H9 (cell line): ENCODE measurements at regions not wholly inside any gene's neighbourhood (a gene's known extent, or its start where the extent isn't known, plus 50 kb on each side); places are given as distances from the start of the nearest gene placed in this dataset.

Experiments used
- DNase-seq: peaks from one replicate; pipeline ENCODE4 v3.0.0-alpha.2; 2017
- H2AFZ ChIP-seq: one replicate; pipeline ENCODE4 v1.6.1; 2013; ENCODE audit warnings: mild to moderate bottlenecking, low read length, control low read depth, moderate library complexity
- H2AK5ac ChIP-seq: 2 replicates; pipeline ENCODE4 v1.6.1; 2013; ENCODE audit warnings: low read length, control low read depth, mixed read lengths; ENCODE audit not compliant: insufficient read length
- H2BK120ac ChIP-seq: one replicate; pipeline ENCODE4 v1.6.1; 2013; ENCODE audit warnings: low read depth, mild to moderate bottlenecking, low read length, control low read depth, inconsistent platforms; ENCODE audit not compliant: poor library complexity, severe bottlenecking
- H2BK12ac ChIP-seq: 2 replicates; pipeline ENCODE4 v1.6.1; 2013; ENCODE audit warnings: low read length, control low read depth, mixed read lengths, low read depth; ENCODE audit not compliant: insufficient read length
- H2BK15ac ChIP-seq: 2 replicates; pipeline ENCODE4 v1.6.1; 2013; ENCODE audit warnings: low read depth, low read length, control low read depth
- H2BK20ac ChIP-seq: one replicate; pipeline ENCODE4 v1.6.1; 2013; ENCODE audit warnings: low read depth, mild to moderate bottlenecking, low read length, control low read depth, inconsistent platforms; ENCODE audit not compliant: poor library complexity, severe bottlenecking
- H2BK5ac ChIP-seq: 2 replicates; pipeline ENCODE4 v1.6.1; 2013; ENCODE audit warnings: low read length, control low read depth, mixed read lengths; ENCODE audit not compliant: insufficient read length
- H3K14ac ChIP-seq: 2 replicates; pipeline ENCODE4 v1.6.1; 2013; ENCODE audit warnings: low read length, control low read depth; ENCODE audit not compliant: insufficient read depth
- H3K18ac ChIP-seq: 2 replicates; pipeline ENCODE4 v1.6.1; 2013; ENCODE audit warnings: low read depth, mild to moderate bottlenecking, mixed read lengths, low read length, control low read depth; ENCODE audit not compliant: insufficient read length
- H3K23ac ChIP-seq: 2 replicates; pipeline ENCODE4 v1.6.1; 2013; ENCODE audit warnings: low read length, control low read depth, mixed read lengths, low read depth; ENCODE audit not compliant: insufficient read length
- H3K23me2 ChIP-seq: 2 replicates; pipeline ENCODE4 v1.6.1; 2013; ENCODE audit warnings: low read depth, mild to moderate bottlenecking, mixed read lengths, low read length, control low read depth; ENCODE audit not compliant: insufficient read length, poor library complexity, severe bottlenecking
- H3K27ac ChIP-seq: 2 replicates; pipeline ENCODE4 v1.5.1; 2013; ENCODE audit warnings: low read length, control low read depth, mixed read lengths, low read depth; ENCODE audit not compliant: insufficient read length
- H3K27me3 ChIP-seq: 2 replicates; pipeline ENCODE4 v1.6.1; 2013; ENCODE audit warnings: low read length, control low read depth, inconsistent platforms; ENCODE audit not compliant: insufficient read depth
- H3K4ac ChIP-seq: 2 replicates; pipeline ENCODE4 v1.6.1; 2013; ENCODE audit warnings: low read depth, mild to moderate bottlenecking, control low read depth, inconsistent platforms, low read length, moderate library complexity
- H3K4me1 ChIP-seq: 2 replicates; pipeline ENCODE4 v1.6.1; 2013; ENCODE audit warnings: low read length, control low read depth, inconsistent platforms; ENCODE audit not compliant: insufficient read depth
- H3K4me2 ChIP-seq: 2 replicates; pipeline ENCODE4 v1.6.1; 2013; ENCODE audit warnings: low read length, control low read depth, mixed read lengths; ENCODE audit not compliant: insufficient read length, insufficient read depth
- H3K56ac ChIP-seq: 2 replicates; pipeline ENCODE4 v1.6.1; 2013; ENCODE audit warnings: low read depth, mild to moderate bottlenecking, mixed read lengths, low read length, control low read depth; ENCODE audit not compliant: insufficient read length
- H3K79me1 ChIP-seq: 2 replicates; pipeline ENCODE4 v1.6.1; 2013; ENCODE audit warnings: low read depth, mild to moderate bottlenecking, moderate library complexity, low read length, control low read depth, inconsistent platforms; ENCODE audit not compliant: insufficient read depth, poor library complexity, severe bottlenecking
- H3K79me2 ChIP-seq: 2 replicates; pipeline ENCODE4 v1.6.1; 2013; ENCODE audit warnings: low read length, control low read depth, inconsistent platforms; ENCODE audit not compliant: insufficient read depth
- H3K9ac ChIP-seq: 2 replicates; pipeline ENCODE4 v1.6.1; 2013; ENCODE audit warnings: low read length, control low read depth, mixed read lengths; ENCODE audit not compliant: insufficient read length; ENCODE audit errors: extremely low read depth
- H3K9me3 ChIP-seq: one replicate; pipeline ENCODE4 v1.6.1; 2013; ENCODE audit warnings: low read depth, low read length, inconsistent platforms; ENCODE audit not compliant: control insufficient read depth
- H3T11ph ChIP-seq: one replicate; pipeline ENCODE4 v1.6.1; 2013; ENCODE audit warnings: mild to moderate bottlenecking, low read length, control low read depth, inconsistent platforms
- H4K20me1 ChIP-seq: one replicate; pipeline ENCODE4 v1.6.1; 2013; ENCODE audit not compliant: control insufficient read depth, insufficient read length, insufficient read depth
- H4K5ac ChIP-seq: 2 replicates; pipeline ENCODE4 v1.6.1; 2013; ENCODE audit warnings: low read depth, mild to moderate bottlenecking, mixed read lengths, low read length, control low read depth; ENCODE audit not compliant: insufficient read length
- H4K8ac ChIP-seq: replicated peaks from 2 replicates; pipeline ENCODE4 v1.6.1; 2013; ENCODE audit warnings: low read length, control low read depth, mixed read lengths, low read depth; ENCODE audit not compliant: insufficient read length
- H4K91ac ChIP-seq: 2 replicates; pipeline ENCODE4 v1.6.1; 2013; ENCODE audit warnings: low read depth, mild to moderate bottlenecking, moderate library complexity, mixed read lengths, low read length, control low read depth; ENCODE audit not compliant: insufficient read length
- H3K27ac Mint-ChIP-seq, 3 experiments: 2 replicates in 2 of 3; 3 replicates in 1 of 3; pipeline ENCODE4 v1.8.0; 2020 to 2021; ENCODE audit warnings: mixed read lengths in 3 of 3, mild to moderate bottlenecking in 1 of 3, moderate library complexity in 1 of 3
- H3K27me3 Mint-ChIP-seq: 2 replicates; pipeline ENCODE4 v1.8.0; 2021; ENCODE audit warnings: low read depth, mild to moderate bottlenecking, moderate library complexity, mixed read lengths
- H3K36me3 Mint-ChIP-seq, 3 experiments: 2 replicates in 2 of 3; 3 replicates in 1 of 3; pipeline ENCODE4 v1.8.0; 2020 to 2021; ENCODE audit warnings: low read depth in 3 of 3, mixed read lengths in 3 of 3; ENCODE audit not compliant: insufficient read depth in 1 of 3
- H3K4me1 Mint-ChIP-seq, 2 experiments: 2 replicates each; pipeline ENCODE4 v1.8.0; 2020; ENCODE audit warnings: mixed read lengths in 2 of 2
- H3K4me3 Mint-ChIP-seq, 2 experiments: 2 replicates in 1 of 2; 3 replicates in 1 of 2; pipeline ENCODE4 v1.8.0; 2020 to 2021; ENCODE audit warnings: mild to moderate bottlenecking in 2 of 2, mixed read lengths in 2 of 2, moderate library complexity in 1 of 2
- H3K9me3 Mint-ChIP-seq, 2 experiments: 2 replicates in 1 of 2; 3 replicates in 1 of 2; pipeline ENCODE4 v1.8.0; 2020; ENCODE audit warnings: mild to moderate bottlenecking in 2 of 2, mixed read lengths in 2 of 2, moderate library complexity in 1 of 2
- WGBS: extraction: QIAGEN DNeasy Blood & Tissue Kit; methylation state at CpG from one replicate; pipeline ENCODE4 v1.1.7; 2013; ENCODE audit warnings: missing lambda C conversion rate, low lambda C conversion rate, mixed read lengths; ENCODE audit not compliant: insufficient read length; ENCODE audit errors: extremely low coverage; 5-methylcytosine and 5-hydroxymethylcytosine counted together
- TF ChIP-seq, protein P1 (sequence below): fragments of 200-600 bp; sonication (generic); conservative IDR thresholded peaks from 3 replicates; pipeline ENCODE4 v1.8.0; 2021; ENCODE audit warnings: antibody characterized with exemption, mild to moderate bottlenecking

DNA sequence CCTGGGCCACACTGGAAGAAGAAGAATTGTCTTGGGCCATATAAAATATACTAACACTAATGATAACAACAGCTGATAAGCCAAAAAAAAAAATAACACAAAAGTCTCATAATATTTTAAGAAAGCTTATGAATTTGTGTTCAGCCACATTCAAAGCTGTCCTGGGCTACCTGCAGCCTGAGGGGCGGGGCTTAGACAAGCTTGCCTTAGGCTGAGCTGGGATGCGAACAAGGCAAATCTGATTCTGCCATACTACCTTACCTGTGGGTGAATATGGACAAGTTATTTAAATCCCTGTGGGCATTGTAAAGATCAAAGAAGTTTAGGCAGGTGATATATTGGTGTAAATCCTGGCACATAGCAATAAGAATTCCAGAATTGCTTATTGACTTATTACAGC, 212.3 kb upstream of the ATP10B start:
- Histone ChIP-seq H3K79me1 (no peaks in the 10 kb centered on the region), H3K4ac (no peak overlapping the region), H3K9ac (no peak overlapping the region), H2AK5ac (no peak overlapping the region), H2BK5ac (no peak overlapping the region), H4K8ac (no peak overlapping the region), H3K23me2 (no peaks in the 10 kb centered on the region), H2AFZ (no peak overlapping the region), H3K4me2 (no peak overlapping the region), H4K20me1 (no peaks in the 10 kb centered on the region), H4K5ac (no peak overlapping the region), H2BK20ac (no peak overlapping the region), H3K18ac (no peak overlapping the region), H3K14ac (no peak overlapping the region), H3K79me2 (no peaks in the 10 kb centered on the region), H2BK12ac (no peak overlapping the region), H2BK15ac (no peak overlapping the region), H3K4me1 (no peaks in the 10 kb centered on the region), H3K27ac (no peak overlapping the region), H3T11ph (no peak overlapping the region), H3K9me3 (no peaks in the 10 kb centered on the region), H4K91ac (no peak overlapping the region), H2BK120ac (no peak overlapping the region), H3K23ac (no peak overlapping the region), H3K56ac (no peak overlapping the region), H3K27me3 (no peaks in the 10 kb centered on the region)
- TF ChIP-seq, protein P1, sequence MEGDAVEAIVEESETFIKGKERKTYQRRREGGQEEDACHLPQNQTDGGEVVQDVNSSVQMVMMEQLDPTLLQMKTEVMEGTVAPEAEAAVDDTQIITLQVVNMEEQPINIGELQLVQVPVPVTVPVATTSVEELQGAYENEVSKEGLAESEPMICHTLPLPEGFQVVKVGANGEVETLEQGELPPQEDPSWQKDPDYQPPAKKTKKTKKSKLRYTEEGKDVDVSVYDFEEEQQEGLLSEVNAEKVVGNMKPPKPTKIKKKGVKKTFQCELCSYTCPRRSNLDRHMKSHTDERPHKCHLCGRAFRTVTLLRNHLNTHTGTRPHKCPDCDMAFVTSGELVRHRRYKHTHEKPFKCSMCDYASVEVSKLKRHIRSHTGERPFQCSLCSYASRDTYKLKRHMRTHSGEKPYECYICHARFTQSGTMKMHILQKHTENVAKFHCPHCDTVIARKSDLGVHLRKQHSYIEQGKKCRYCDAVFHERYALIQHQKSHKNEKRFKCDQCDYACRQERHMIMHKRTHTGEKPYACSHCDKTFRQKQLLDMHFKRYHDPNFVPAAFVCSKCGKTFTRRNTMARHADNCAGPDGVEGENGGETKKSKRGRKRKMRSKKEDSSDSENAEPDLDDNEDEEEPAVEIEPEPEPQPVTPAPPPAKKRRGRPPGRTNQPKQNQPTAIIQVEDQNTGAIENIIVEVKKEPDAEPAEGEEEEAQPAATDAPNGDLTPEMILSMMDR: no peak
- H3K27me3 Mint-ChIP-seq: no peaks in the 10 kb centered on the region
- H3K27ac Mint-ChIP-seq: no peak overlapping the region; a peak in 1 of 7 replicates
- H3K4me1 Mint-ChIP-seq: peaks cover 9 to 10% of the 10 kb centered on the region in 2 experiments; a peak in 3 of 4 replicates
- DNase-seq: no peak
- no peak overlapping the region for H3K4me3 Mint-ChIP-seq
- H3K9me3 Mint-ChIP-seq: no peaks in the 10 kb centered on the region
- no CpG with 5 or more reads among the region's 2 CpGs for WGBS
- no peaks in the 10 kb centered on the region for H3K36me3 Mint-ChIP-seq
